Choroid plexus epithelial cell (primary cell): ENCODE measurements at regions not wholly inside any gene's neighbourhood (a gene's known extent, or its start where the extent isn't known, plus 50 kb on each side); places are given as distances from the start of the nearest gene placed in this dataset.
A peak's percentile ranks its signal among the peaks of the same experiment; 100 is the strongest.
"Not testable (repeated sequence)": the region's sequence is repeated elsewhere in the genome, so short reads cannot be mapped to it uniquely, and the experiment has no call there.

ENCODE experiments used
- DNase-seq: peaks from one replicate; pipeline ENCODE4 v3.0.0-alpha.2; 2010; ENCODE audit warnings: low read depth
- H3K4me3 ChIP-seq: 2 replicates; pipeline ENCODE4 v1.5.1; 2011; ENCODE audit warnings: low read depth, mild to moderate bottlenecking, control low read depth, low read length, moderate library complexity
- CTCF ChIP-seq: conservative IDR thresholded peaks from 2 replicates; pipeline ENCODE4 v1.5.1; 2011; ENCODE audit warnings: low read depth, mild to moderate bottlenecking, control low read depth, inconsistent platforms, low read length, moderate library complexity

- TF ChIP-seq CTCF = no peak
- H3K4me3 ChIP-seq = no peak overlapping the region
- no peak for DNase-seq
Observed at GRCh38 chr22:33142282-33143055, 84.3 kb upstream of the SYN3 start.

GRCh38 chr22:33139937-33140336 lies 81.8 kb upstream of the SYN3 start:
- no peak overlapping the region for H3K4me3 ChIP-seq
- DNase-seq = no peak
- no peak for TF ChIP-seq CTCF

GRCh38 chr22:33138333-33138732 lies 80.2 kb upstream of the SYN3 start:
- DNase-seq, H3K4me3 ChIP-seq: not testable (repeated sequence)

- no peak for TF ChIP-seq CTCF
- no peak overlapping the region for H3K4me3 ChIP-seq
- no peak for DNase-seq
Observed at GRCh38 chr22:33130473-33130872, 72.3 kb upstream of the SYN3 start.

GRCh38 chr22:33129621-33130020 lies 71.4 kb upstream of the SYN3 start:
- DNase-seq = no peak
- no peak for TF ChIP-seq CTCF
- no peak overlapping the region for H3K4me3 ChIP-seq

GRCh38 chr22:33126881-33127280 lies 68.7 kb upstream of the SYN3 start:
- no peak overlapping the region for H3K4me3 ChIP-seq
- peak; percentile 1 for DNase-seq
- no peak for TF ChIP-seq CTCF

- DNase-seq = no peak
- H3K4me3 ChIP-seq = no peak overlapping the region
Observed at GRCh38 chr22:33124471-33124870, 66.3 kb upstream of the SYN3 start.

GRCh38 chr22:33122439-33122838 lies 64.3 kb upstream of the SYN3 start:
- H3K4me3 ChIP-seq = not testable (repeated sequence)
- DNase-seq = peak; percentile 19

More at GRCh38 chr22:33124471-33124870, 66.3 kb upstream of the SYN3 start:
- TF ChIP-seq CTCF = no peak
